ENCODE measurements at regions not wholly inside any gene's neighbourhood (a gene's known extent, or its start where the extent isn't known, plus 50 kb on each side); places are given as distances from the start of the nearest gene placed in this dataset.

DNA sequence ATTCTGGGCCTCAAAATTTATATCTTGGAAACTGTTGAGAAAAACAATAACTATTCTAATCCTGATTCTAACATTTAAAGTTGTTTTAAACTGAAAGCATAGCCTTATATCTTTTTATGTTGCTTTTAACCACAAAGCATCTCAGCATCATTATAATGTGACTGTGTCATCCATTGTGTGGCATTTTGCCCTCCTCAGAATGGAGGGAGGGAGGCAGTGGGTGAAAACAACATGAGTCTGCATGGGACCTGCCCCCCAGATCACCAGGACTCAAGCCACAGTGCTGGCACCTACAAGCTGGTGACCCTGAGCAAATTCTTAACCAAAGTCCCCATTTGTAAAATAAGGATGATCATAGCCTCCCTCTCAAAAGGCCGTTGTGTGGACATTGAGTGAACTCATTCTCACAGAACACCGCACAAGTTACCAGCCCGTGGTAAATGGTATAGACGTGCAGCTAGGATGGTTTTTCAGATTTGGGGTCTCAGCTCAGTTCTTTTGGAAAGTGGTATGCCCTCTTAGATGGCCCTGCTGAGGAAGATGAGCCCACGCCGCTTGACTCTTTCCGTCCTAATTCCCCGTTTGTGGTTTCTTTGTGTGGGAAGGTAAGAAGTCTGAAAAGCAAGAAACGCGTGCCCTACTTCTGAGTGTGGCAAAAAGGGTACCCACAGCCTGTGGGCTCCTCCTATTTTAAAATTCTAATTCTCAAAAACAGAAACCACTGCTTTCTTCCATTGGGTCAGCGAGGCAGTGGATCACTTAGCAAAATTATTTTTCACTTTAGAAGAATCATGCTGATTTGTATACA lies 305.0 kb upstream of the ID2 start:
- Histone ChIP-seq H3K4me1 (no peaks in the 10 kb centered on the region), H3K4me3 (no peak overlapping the region), H3K27ac (no peak overlapping the region), H3K27me3 (no peaks in the 10 kb centered on the region), H3K36me3 (no peaks in the 10 kb centered on the region), H3K9me3 (no peaks in the 10 kb centered on the region)
- intact Hi-C loops (cut with DNase I) = no loop called here
- 79 to 92% methylated on average over 11 of the region's 11 CpGs for WGBS, 2 donors
- TF ChIP-seq POLR2A (IDR thresholded peaks at IDR 0.05) = no peak
- TF ChIP-seq EP300 (IDR thresholded peaks at IDR 0.05) = no peak
- no peak for TF ChIP-seq POLR2AphosphoS5 (IDR thresholded peaks at IDR 0.05)
- TF ChIP-seq, protein P1, sequence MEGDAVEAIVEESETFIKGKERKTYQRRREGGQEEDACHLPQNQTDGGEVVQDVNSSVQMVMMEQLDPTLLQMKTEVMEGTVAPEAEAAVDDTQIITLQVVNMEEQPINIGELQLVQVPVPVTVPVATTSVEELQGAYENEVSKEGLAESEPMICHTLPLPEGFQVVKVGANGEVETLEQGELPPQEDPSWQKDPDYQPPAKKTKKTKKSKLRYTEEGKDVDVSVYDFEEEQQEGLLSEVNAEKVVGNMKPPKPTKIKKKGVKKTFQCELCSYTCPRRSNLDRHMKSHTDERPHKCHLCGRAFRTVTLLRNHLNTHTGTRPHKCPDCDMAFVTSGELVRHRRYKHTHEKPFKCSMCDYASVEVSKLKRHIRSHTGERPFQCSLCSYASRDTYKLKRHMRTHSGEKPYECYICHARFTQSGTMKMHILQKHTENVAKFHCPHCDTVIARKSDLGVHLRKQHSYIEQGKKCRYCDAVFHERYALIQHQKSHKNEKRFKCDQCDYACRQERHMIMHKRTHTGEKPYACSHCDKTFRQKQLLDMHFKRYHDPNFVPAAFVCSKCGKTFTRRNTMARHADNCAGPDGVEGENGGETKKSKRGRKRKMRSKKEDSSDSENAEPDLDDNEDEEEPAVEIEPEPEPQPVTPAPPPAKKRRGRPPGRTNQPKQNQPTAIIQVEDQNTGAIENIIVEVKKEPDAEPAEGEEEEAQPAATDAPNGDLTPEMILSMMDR (IDR thresholded peaks at IDR 0.05) = no peak
- DNase-seq = no peak

DNA sequence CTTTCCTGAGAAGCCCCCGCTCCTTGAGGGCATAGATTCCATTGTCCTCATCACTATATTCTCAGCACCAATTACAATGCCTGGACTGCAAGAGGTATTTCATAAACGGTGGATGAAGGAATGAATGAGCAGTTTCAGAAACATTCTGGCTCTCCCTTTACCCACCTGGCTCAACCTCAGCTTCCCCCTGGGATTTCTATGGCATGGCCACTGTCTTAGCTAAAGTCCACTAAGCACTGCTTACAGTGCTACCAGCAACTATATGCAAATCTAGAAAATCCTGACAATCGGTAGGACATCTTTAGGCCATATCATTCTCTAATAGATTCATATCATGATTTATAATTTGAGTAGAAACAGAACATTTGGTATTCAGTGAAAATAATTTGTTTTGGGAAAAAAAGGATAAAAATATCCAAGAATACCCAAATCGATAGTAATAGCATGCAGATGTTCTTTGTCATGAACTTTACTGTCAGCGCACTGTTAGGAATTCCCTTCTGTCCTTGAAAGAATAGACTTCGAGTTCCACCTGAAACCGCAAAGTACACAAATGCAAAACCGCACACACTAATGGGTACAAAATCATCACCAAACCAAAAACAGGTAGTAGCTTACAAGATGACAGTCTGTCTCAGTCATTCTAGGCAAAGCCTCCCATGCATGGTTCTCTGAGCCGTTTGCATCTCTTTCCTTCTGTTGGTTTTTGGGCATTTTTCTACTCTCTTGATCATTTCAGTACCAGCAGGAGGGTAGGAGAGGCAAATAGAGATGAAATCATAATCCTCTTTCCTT lies 303.6 kb upstream of the ID2 start:
- Histone ChIP-seq H3K4me3 (no peak overlapping the region), H3K27me3 (no peaks in the 10 kb centered on the region), H3K36me3 (no peaks in the 10 kb centered on the region), H3K4me1 (no peaks in the 10 kb centered on the region), H3K27ac (no peak overlapping the region), H3K9me3 (no peaks in the 10 kb centered on the region)
- DNase-seq = no peak
- TF ChIP-seq, protein P1 (IDR thresholded peaks at IDR 0.05) = no peak
- no peak for TF ChIP-seq EP300 (IDR thresholded peaks at IDR 0.05)
- intact Hi-C loops (cut with DNase I) = no loop called here
- WGBS, 2 donors = 88 to 93% methylated on average over 9 of the region's 9 CpGs

DNA sequence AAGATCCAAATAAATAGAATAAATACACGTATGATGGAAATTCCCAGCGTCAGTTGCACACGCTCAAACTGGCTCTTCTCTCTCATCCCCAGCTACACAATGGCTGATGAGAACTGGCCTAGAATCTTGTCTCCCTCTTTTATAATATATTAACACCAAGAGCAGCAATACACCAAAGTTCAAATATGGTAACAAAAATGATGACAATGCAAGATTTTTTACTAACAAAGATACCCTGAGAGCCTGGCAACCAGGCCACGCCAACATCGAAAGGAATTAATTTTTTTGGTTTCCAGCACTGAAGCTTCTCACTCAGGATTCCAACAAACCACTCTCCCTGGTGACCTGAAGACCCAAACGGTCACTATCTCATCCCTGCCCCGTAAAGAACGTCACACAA lies 302.7 kb upstream of the ID2 start:
- Histone ChIP-seq H3K27ac (no peak overlapping the region), H3K9me3 (no peaks in the 10 kb centered on the region), H3K27me3 (no peaks in the 10 kb centered on the region), H3K36me3 (no peaks in the 10 kb centered on the region), H3K4me1 (no peaks in the 10 kb centered on the region), H3K4me3 (no peak overlapping the region)
- intact Hi-C loops (cut with DNase I) = no loop called here
- no peak for DNase-seq
- 88 to 91% methylated on average over 8 of the region's 8 CpGs for WGBS, 2 donors
- TF ChIP-seq, protein P1 (IDR thresholded peaks at IDR 0.05) = no peak
- no peak for TF ChIP-seq EP300 (IDR thresholded peaks at IDR 0.05)
- TF ChIP-seq POLR2A (IDR thresholded peaks at IDR 0.05) = no peak
- TF ChIP-seq POLR2AphosphoS5 (IDR thresholded peaks at IDR 0.05) = no peak

DNA sequence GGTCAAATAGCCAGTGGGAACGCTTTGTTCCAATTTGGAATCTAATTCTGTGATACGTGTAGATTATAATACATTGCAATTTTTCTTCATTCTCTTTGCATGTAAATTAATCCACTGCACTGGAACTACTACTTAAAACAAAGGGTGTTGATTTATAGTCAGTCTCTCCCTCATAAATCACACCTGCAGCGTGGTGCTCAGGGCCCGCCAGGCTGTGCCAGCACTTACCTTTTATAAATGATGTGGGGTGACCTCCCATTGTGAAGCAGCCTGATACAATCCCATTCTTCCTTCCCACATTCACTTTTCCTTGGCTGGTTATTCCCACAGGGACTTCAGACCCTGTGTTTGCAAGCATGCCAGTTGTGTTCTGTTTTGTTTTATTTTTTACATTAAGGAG lies 302.3 kb upstream of the ID2 start:
- Histone ChIP-seq H3K9me3 (no peaks in the 10 kb centered on the region), H3K27me3 (no peaks in the 10 kb centered on the region), H3K4me1 (no peaks in the 10 kb centered on the region), H3K27ac (no peak overlapping the region), H3K4me3 (no peak overlapping the region), H3K36me3 (no peaks in the 10 kb centered on the region)
- intact Hi-C loops (cut with DNase I) = no loop called here
- no peak for TF ChIP-seq POLR2A (IDR thresholded peaks at IDR 0.05)
- TF ChIP-seq EP300 (IDR thresholded peaks at IDR 0.05) = no peak
- TF ChIP-seq POLR2AphosphoS5 (IDR thresholded peaks at IDR 0.05) = no peak
- TF ChIP-seq, protein P1 (IDR thresholded peaks at IDR 0.05) = no peak
- WGBS, 2 donors = 57 to 67% methylated on average over 4 of the region's 4 CpGs
- no peak for DNase-seq
